Panc1 (cell line): ENCODE measurements at regions not wholly inside any gene's neighbourhood (a gene's known extent, or its start where the extent isn't known, plus 50 kb on each side); places are given as distances from the start of the nearest gene placed in this dataset.

Experiments used
- ATAC-seq: fragments of 200-7000 bp; cut with Tn5 transposase; 2 replicates; pipeline ENCODE4 v1.9.1; 2020; ENCODE audit warnings: mild to moderate bottlenecking, moderate library complexity
- BruUV-seq: library from RNA; stranded (reverse); fragments of 400-500 nt; replicated peaks from 2 replicates; lab custom pipeline; 2021; lab: Mats Ljungman, UMichigan
- CTCF ChIA-PET: fragments of 300-600 bp; sonication (Branson Sonifier 250); formaldehyde crosslinking; loops from one replicate; lab custom pipeline; 2022; ENCODE audit warnings: antibody characterized with exemption; lab: Charles Lee
- POLR2A ChIA-PET: fragments of 300-600 bp; sonication (Branson Sonifier 250); formaldehyde crosslinking; loops from one replicate; lab custom pipeline; 2022; ENCODE audit warnings: antibody characterized with exemption; lab: Charles Lee
- DNase-seq: peaks from one replicate; pipeline ENCODE4 v3.0.0-alpha.2; 2010; ENCODE audit warnings: low read depth, low spot score
- H3K27ac ChIP-seq: 2 replicates; pipeline ENCODE4 v1.5.1; 2011; ENCODE audit warnings: mild to moderate bottlenecking, low read length, inconsistent platforms
- H3K27me3 ChIP-seq: fragments of 200-500 bp; sonication (Bioruptor generic); 2 replicates; pipeline ENCODE4 v1.6.0; 2014; ENCODE audit warnings: low read length, inconsistent platforms; ENCODE audit not compliant: control insufficient read depth, insufficient read depth
- H3K36me3 ChIP-seq: fragments of 200-500 bp; sonication (Bioruptor generic); 2 replicates; pipeline ENCODE4 v1.5.1; 2014; ENCODE audit warnings: inconsistent platforms, mild to moderate bottlenecking, low read length, moderate library complexity; ENCODE audit not compliant: control insufficient read depth, insufficient read depth
- H3K4me1 ChIP-seq: 2 replicates; pipeline ENCODE4 v1.5.1; 2011; ENCODE audit warnings: inconsistent platforms, mild to moderate bottlenecking, low read length, moderate library complexity; ENCODE audit not compliant: control insufficient read depth, insufficient read depth
- H3K4me3 ChIP-seq, 2 experiments: 2 replicates each; pipeline ENCODE4 v1.5.1; 2011 to 2012; ENCODE audit warnings: low read depth in 2 of 2, low read length in 2 of 2, mild to moderate bottlenecking in 2 of 2, inconsistent platforms in 1 of 2, moderate library complexity in 1 of 2
- H3K9me3 ChIP-seq: fragments of 200-500 bp; sonication (Bioruptor generic); 2 replicates; pipeline ENCODE4 v1.5.1; 2014; ENCODE audit warnings: low read depth, mild to moderate bottlenecking, inconsistent platforms, low read length, moderate library complexity; ENCODE audit not compliant: control insufficient read depth, insufficient read depth
- CTCF ChIP-seq: fragments of 450-650 bp; IDR thresholded peaks from 2 replicates; pipeline ENCODE4 v1.5.1; 2017; ENCODE audit warnings: mild to moderate bottlenecking
- POLR2AphosphoS5 ChIP-seq: IDR thresholded peaks from 2 replicates; pipeline ENCODE4 v1.6.1; 2012; ENCODE audit warnings: mild to moderate bottlenecking, low read depth, low read length, moderate library complexity
- REST ChIP-seq, 2 experiments: IDR thresholded peaks; 2 replicates each; pipeline ENCODE4 v1.6.1; 2011 to 2012; ENCODE audit warnings: low read depth in 2 of 2, control low read depth in 1 of 2, low read length in 1 of 2, mild to moderate bottlenecking in 1 of 2, moderate library complexity in 1 of 2; ENCODE audit not compliant: insufficient read depth in 1 of 2
- SIN3A ChIP-seq: IDR thresholded peaks from 2 replicates; pipeline ENCODE4 v1.6.1; 2012; ENCODE audit warnings: low read depth, mild to moderate bottlenecking, low read length, moderate library complexity, borderline replicate concordance; ENCODE audit not compliant: insufficient read depth
- TCF7L2 ChIP-seq: IDR thresholded peaks from 2 replicates; pipeline ENCODE4 v1.6.1; 2011; ENCODE audit warnings: mild to moderate bottlenecking, low read depth, low read length, inconsistent platforms
- in situ Hi-C: cut with HindIII; loops from 2 replicates; pipeline ENCODE4 v1.10.0; 2016; ENCODE audit warnings: low sequenced_read_pairs, low pct_unique_long_range_greater_than_20kb
- intact Hi-C: fragments of 100-400 bp; cut with micrococcal nuclease; formaldehyde crosslinking; loops from one replicate; pipeline ENCODE4 v1.10.0; 2022; ENCODE audit not compliant: unreplicated experiment

- no TSS peak for BruUV-seq
- no peaks in the 10 kb centered on the region for H3K9me3 ChIP-seq
- H3K4me3 ChIP-seq: no peak overlapping the region
- in situ Hi-C loops: no loop called here
- ChIA-PET CTCF (no interaction called here), POLR2A (no interaction called here)
- DNase-seq (no peak), ATAC-seq (no peak)
- intact Hi-C loops: no loop called here
- H3K27me3 ChIP-seq: 0 out of 2 replicates have a peak, but pooled peaks cover 2% of the 10 kb centered on the region
- no peaks in the 10 kb centered on the region for H3K4me1 ChIP-seq
- TF ChIP-seq CTCF (no peak), POLR2AphosphoS5 (no peak), SIN3A (no peak), REST (IDR thresholded peaks at IDR 0.05; ENCODE audit: insufficient read depth in 1 of 2, low read depth in 2 of 2, low read length in 1 of 2) (no peak), TCF7L2 (no peak)
- H3K27ac ChIP-seq: no peak overlapping the region
- H3K36me3 ChIP-seq: no peaks in the 10 kb centered on the region
Observed at GRCh38 chr2:2575181-2575577, 244.1 kb upstream of the MYT1L start.

- H3K4me1 ChIP-seq: no peaks in the 10 kb centered on the region
- 0 out of 2 replicates have a peak, but pooled peaks cover 2% of the 10 kb centered on the region for H3K27me3 ChIP-seq
- in situ Hi-C loops (no loop called here), intact Hi-C loops (no loop called here)
- DNase-seq: no peak
- no peak for TF ChIP-seq POLR2AphosphoS5
- no peak for TF ChIP-seq SIN3A
- TF ChIP-seq CTCF: no peak
- no peak for TF ChIP-seq REST (IDR thresholded peaks at IDR 0.05; ENCODE audit: insufficient read depth in 1 of 2, low read depth in 2 of 2, low read length in 1 of 2)
- TF ChIP-seq TCF7L2: no peak
- no peak overlapping the region for H3K4me3 ChIP-seq
- no peaks in the 10 kb centered on the region for H3K36me3 ChIP-seq
- no peak overlapping the region for H3K27ac ChIP-seq
- H3K9me3 ChIP-seq: no peaks in the 10 kb centered on the region
- POLR2A ChIA-PET: no interaction called here
- CTCF ChIA-PET: no interaction called here
- no peak for ATAC-seq
- BruUV-seq: no TSS peak
Observed at GRCh38 chr2:2574401-2575180, 243.5 kb upstream of the MYT1L start.
